ENCODE measurements at regions not wholly inside any gene's neighbourhood (a gene's known extent, or its start where the extent isn't known, plus 50 kb on each side); places are given as distances from the start of the nearest gene placed in this dataset.

DNA sequence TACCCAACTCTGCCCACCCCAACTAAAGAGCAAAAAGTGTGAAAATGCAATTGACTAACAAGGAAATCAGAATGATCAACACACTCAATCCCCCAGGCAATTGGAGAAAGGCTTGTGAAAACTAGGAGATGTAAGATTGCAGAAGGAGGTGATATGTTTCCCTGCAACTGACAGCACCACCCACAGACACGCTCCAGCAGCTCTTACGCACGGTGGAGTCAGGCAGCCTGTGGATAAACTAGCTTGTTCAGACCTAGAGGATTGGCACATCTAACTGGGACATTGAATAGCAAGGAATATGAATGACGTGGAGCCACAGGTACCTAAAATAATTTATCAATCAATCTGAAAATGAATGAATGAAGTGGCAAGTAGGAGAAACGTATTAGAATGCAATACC is 125.7 kb upstream of the MYO3A start:
- peaks cover 3% of the 10 kb centered on the region; the same call in 1 of the 2 replicates for H3K4me1 ChIP-seq (ENCODE audit: insufficient read depth, low read length)
- H3K27ac ChIP-seq (ENCODE audit: low read depth, low read length), result no peak overlapping the region
- H3K27me3 ChIP-seq (ENCODE audit: insufficient read depth, low read length), result no peaks in the 10 kb centered on the region
- no peaks in the 10 kb centered on the region for H3K9me3 ChIP-seq (ENCODE audit: insufficient read depth, low read depth, low read length)
- no peak overlapping the region for H3K4me3 ChIP-seq (ENCODE audit: low read length)
- no peak overlapping the region for H3K9ac ChIP-seq (ENCODE audit: low read depth, low read length)
- WGBS, result 89% methylated on average over 5 of the region's 5 CpGs
- H3K36me3 ChIP-seq (ENCODE audit: insufficient read depth, low read length), result no peaks in the 10 kb centered on the region

- peaks cover 8% of the 10 kb centered on the region for H3K4me1 ChIP-seq (ENCODE audit: insufficient read depth, low read length)
- WGBS, result 93% methylated on average over 5 of the region's 5 CpGs
- no peaks in the 10 kb centered on the region for H3K36me3 ChIP-seq (ENCODE audit: insufficient read depth, low read length)
- no peak overlapping the region for H3K27ac ChIP-seq (ENCODE audit: low read depth, low read length)
- no peak overlapping the region for H3K9ac ChIP-seq (ENCODE audit: low read depth, low read length)
- peaks cover 2% of the 10 kb centered on the region; the same call in 1 of the 2 replicates for H3K9me3 ChIP-seq (ENCODE audit: insufficient read depth, low read depth, low read length)
- no peak overlapping the region for H3K4me3 ChIP-seq (ENCODE audit: low read length)
- no peaks in the 10 kb centered on the region for H3K27me3 ChIP-seq (ENCODE audit: insufficient read depth, low read length)
These were observed 122.9 kb upstream of the MYO3A start for GRCh38 chr10:25811052-25811685.

DNA sequence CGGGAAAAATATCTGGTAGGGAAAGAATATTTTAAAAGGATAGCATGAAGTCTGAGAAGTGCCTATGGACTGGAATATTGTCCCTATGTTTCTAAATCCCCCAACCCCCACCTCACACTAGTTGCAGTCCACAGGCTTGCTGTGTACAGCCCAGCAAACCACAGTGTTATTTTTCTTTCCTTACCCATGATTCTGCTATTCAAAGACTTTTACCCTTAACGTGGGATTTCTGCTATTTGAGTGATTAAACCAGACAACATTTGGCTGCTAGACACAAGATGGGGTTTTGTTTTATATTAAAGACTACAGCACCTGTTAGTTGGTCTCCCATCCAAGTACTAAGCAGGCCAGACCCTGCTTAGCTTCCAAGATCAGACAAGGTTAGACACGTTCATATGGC is 120.5 kb upstream of the MYO3A start:
- Histone ChIP-seq H3K9me3 (ENCODE audit: insufficient read depth, low read depth, low read length) (peaks cover 2% of the 10 kb centered on the region; the same call in 1 of the 2 replicates), H3K27me3 (ENCODE audit: insufficient read depth, low read length) (no peaks in the 10 kb centered on the region), H3K4me1 (ENCODE audit: insufficient read depth, low read length) (peaks cover 32% of the 10 kb centered on the region), H3K27ac (ENCODE audit: low read depth, low read length) (no peak overlapping the region), H3K4me3 (ENCODE audit: low read length) (no peak overlapping the region), H3K36me3 (ENCODE audit: insufficient read depth, low read length) (no peaks in the 10 kb centered on the region), H3K9ac (ENCODE audit: low read depth, low read length) (no peak overlapping the region)
- 50% methylated on average over 2 of the region's 3 CpGs for WGBS

GRCh38 chr10:25815236-25815635 is 118.8 kb upstream of the MYO3A start:
- H3K9me3 ChIP-seq (ENCODE audit: insufficient read depth, low read depth, low read length), result peaks cover 2% of the 10 kb centered on the region; the same call in 1 of the 2 replicates
- no peaks in the 10 kb centered on the region for H3K36me3 ChIP-seq (ENCODE audit: insufficient read depth, low read length)
- H3K4me3 ChIP-seq (ENCODE audit: low read length), result no peak overlapping the region
- H3K27ac ChIP-seq (ENCODE audit: low read depth, low read length), result no peak overlapping the region
- peaks cover 39% of the 10 kb centered on the region for H3K4me1 ChIP-seq (ENCODE audit: insufficient read depth, low read length)
- no peak overlapping the region for H3K9ac ChIP-seq (ENCODE audit: low read depth, low read length)
- WGBS, result 95% methylated on average over 1 of the region's 1 CpG
- H3K27me3 ChIP-seq (ENCODE audit: insufficient read depth, low read length), result no peaks in the 10 kb centered on the region

DNA sequence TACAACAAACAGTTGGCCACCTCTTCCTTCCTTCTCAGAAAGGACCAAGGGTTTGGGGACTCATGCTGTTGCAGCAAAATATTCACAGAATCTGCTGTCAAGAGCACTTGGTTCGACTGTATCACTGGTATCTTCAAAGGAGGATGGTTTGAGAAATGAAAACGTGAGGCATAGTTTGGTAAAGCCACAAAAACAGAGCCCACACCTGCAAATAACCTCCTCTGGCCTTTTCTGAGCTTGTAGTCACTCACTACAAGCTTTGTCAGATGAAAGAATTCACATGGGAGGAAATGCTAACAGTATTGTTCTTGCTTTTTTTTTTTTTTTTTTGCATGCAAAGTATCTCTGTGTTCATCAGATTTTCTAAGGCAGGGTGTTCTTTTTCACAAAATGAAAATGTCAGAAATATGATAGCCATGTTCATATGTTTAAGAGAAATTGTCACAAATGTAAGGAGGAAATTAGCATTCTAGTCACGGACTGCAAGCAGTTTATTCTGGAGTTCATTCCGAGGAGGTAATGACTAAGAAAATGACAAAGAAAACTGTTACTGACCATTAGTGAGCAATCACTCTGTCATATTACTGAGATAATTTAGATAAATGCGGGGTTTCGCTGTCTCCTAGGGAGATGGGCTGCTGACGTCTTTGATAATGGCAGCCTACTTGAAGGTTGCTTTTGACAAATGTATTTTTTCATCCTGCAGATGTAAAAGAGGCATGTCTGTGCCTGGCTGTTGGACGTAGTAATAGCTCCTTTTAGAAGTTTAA is 117.8 kb upstream of the MYO3A start:
- H3K9ac ChIP-seq (ENCODE audit: low read depth, low read length), result no peak overlapping the region
- no peak overlapping the region for H3K4me3 ChIP-seq (ENCODE audit: low read length)
- H3K27me3 ChIP-seq (ENCODE audit: insufficient read depth, low read length), result no peaks in the 10 kb centered on the region
- 81% methylated on average over 8 of the region's 8 CpGs for WGBS
- H3K9me3 ChIP-seq (ENCODE audit: insufficient read depth, low read depth, low read length), result peaks cover 2% of the 10 kb centered on the region; the same call in 1 of the 2 replicates
- peaks cover 39% of the 10 kb centered on the region for H3K4me1 ChIP-seq (ENCODE audit: insufficient read depth, low read length)
- H3K27ac ChIP-seq (ENCODE audit: low read depth, low read length), result no peak overlapping the region
- H3K36me3 ChIP-seq (ENCODE audit: insufficient read depth, low read length), result no peaks in the 10 kb centered on the region

GRCh38 chr10:25817200-25817599 is 116.8 kb upstream of the MYO3A start:
- no peak overlapping the region for H3K27ac ChIP-seq (ENCODE audit: low read depth, low read length)
- WGBS, result 82% methylated on average over 1 of the region's 1 CpG
- peaks cover 39% of the 10 kb centered on the region for H3K4me1 ChIP-seq (ENCODE audit: insufficient read depth, low read length)
- peaks cover 2% of the 10 kb centered on the region; the same call in 1 of the 2 replicates for H3K9me3 ChIP-seq (ENCODE audit: insufficient read depth, low read depth, low read length)
- no peak overlapping the region for H3K9ac ChIP-seq (ENCODE audit: low read depth, low read length)
- no peaks in the 10 kb centered on the region for H3K36me3 ChIP-seq (ENCODE audit: insufficient read depth, low read length)
- no peak overlapping the region for H3K4me3 ChIP-seq (ENCODE audit: low read length)
- no peaks in the 10 kb centered on the region for H3K27me3 ChIP-seq (ENCODE audit: insufficient read depth, low read length)

DNA sequence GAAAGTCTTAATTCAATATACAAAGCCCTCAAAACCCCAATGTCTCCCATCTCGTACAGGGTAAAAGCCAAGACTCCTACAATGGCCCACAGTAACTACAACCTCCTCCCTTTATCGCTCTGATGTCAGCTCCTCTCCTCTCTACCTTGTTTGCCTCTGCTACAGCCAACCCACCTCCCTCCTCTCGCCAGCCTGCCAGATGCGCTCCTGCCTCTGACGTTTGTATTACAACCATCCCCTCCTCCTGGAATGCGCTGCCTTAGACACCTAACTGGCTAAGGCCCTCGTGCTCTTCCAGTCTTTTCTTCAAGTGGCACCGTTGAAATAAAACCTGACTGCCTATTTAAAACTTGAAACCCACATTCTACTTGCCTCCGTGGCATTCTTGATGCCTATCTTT is 115.3 kb upstream of the MYO3A start:
- H3K27me3 ChIP-seq (ENCODE audit: insufficient read depth, low read length), result no peaks in the 10 kb centered on the region
- H3K9me3 ChIP-seq (ENCODE audit: insufficient read depth, low read depth, low read length), result peaks cover 2% of the 10 kb centered on the region; the same call in 1 of the 2 replicates
- no peak overlapping the region for H3K27ac ChIP-seq (ENCODE audit: low read depth, low read length)
- peaks cover 36% of the 10 kb centered on the region for H3K4me1 ChIP-seq (ENCODE audit: insufficient read depth, low read length)
- 40% methylated on average over 9 of the region's 9 CpGs for WGBS
- H3K4me3 ChIP-seq (ENCODE audit: low read length), result no peak overlapping the region
- H3K36me3 ChIP-seq (ENCODE audit: insufficient read depth, low read length), result no peaks in the 10 kb centered on the region
- H3K9ac ChIP-seq (ENCODE audit: low read depth, low read length), result no peak overlapping the region

- Histone ChIP-seq H3K27me3 (ENCODE audit: insufficient read depth, low read length) (no peaks in the 10 kb centered on the region), H3K9ac (ENCODE audit: low read depth, low read length) (no peak overlapping the region), H3K4me1 (ENCODE audit: insufficient read depth, low read length) (peaks cover 36% of the 10 kb centered on the region), H3K4me3 (ENCODE audit: low read length) (no peak overlapping the region), H3K9me3 (ENCODE audit: insufficient read depth, low read depth, low read length) (no peaks in the 10 kb centered on the region), H3K36me3 (ENCODE audit: insufficient read depth, low read length) (no peaks in the 10 kb centered on the region), H3K27ac (ENCODE audit: low read depth, low read length) (no peak overlapping the region)
- 94% methylated on average over 2 of the region's 2 CpGs for WGBS
These were observed 113.6 kb upstream of the MYO3A start for GRCh38 chr10:25820472-25820871.

DNA sequence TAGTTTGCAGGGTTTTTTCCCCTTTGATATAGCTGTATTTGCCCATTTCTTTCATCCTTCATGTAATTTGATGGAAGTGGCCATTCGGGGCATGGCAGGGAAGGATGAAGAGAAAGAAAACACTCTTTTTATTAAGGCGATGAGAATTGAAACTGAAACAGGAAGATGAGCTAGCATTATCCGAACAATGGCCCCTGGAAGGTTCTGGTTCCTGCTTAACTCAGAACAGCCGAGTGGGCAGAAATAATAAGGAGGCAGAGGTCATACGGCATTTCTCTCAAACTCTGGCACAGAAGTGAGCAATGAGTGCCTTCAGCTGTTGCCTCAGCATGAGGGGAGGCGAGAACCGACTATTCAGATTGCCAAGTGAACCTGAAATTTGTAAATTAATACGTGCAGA is 113.2 kb upstream of the MYO3A start:
- no peak overlapping the region for H3K27ac ChIP-seq (ENCODE audit: low read depth, low read length)
- peaks cover 34% of the 10 kb centered on the region for H3K4me1 ChIP-seq (ENCODE audit: insufficient read depth, low read length)
- H3K27me3 ChIP-seq (ENCODE audit: insufficient read depth, low read length), result no peaks in the 10 kb centered on the region
- no peaks in the 10 kb centered on the region for H3K36me3 ChIP-seq (ENCODE audit: insufficient read depth, low read length)
- 92% methylated on average over 8 of the region's 8 CpGs for WGBS
- no peaks in the 10 kb centered on the region for H3K9me3 ChIP-seq (ENCODE audit: insufficient read depth, low read depth, low read length)
- no peak overlapping the region for H3K4me3 ChIP-seq (ENCODE audit: low read length)
- H3K9ac ChIP-seq (ENCODE audit: low read depth, low read length), result no peak overlapping the region

DNA sequence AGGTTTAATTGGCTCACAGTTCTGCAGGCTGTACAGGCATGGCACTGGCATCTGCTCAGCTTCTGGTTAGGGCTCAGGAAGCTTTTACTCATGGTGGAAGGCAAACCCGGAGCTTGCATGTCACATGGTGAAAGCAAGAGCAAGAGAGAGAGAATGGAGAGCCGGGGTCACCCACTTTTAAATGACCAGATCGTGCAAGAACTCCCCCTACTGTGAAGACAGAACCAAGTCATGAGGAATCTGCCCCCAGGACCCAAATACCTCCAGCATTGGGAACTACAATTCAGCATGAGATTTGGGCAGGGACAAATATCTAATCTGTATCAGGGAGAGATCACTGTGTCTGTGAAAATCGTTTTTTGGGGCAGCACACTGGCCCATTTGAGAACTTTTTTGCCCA is 110.0 kb upstream of the MYO3A start:
- no peaks in the 10 kb centered on the region for H3K36me3 ChIP-seq (ENCODE audit: insufficient read depth, low read length)

DNA sequence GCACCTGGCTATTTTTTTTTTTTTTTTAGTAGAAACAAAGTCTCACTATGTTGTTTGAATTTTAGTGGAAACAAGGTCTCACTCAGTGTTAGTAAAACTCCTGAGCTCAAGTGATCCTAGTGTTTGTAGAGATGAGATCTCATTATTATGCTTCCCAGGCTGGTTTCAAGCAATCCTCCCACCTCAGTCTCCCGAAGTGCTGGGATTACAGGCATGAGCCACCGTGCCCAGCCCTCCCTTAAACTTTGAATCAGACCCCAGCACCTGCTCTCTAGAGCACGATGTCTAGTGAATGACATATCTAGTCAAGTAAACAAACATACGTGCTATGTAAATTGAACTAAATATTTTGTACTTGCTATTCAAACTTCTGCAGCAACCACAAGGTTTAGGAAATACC is 105.6 kb upstream of the MYO3A start:
- Histone ChIP-seq H3K4me3 (ENCODE audit: low read length) (no peak overlapping the region), H3K27ac (ENCODE audit: low read depth, low read length) (no peak overlapping the region), H3K4me1 (ENCODE audit: insufficient read depth, low read length) (peaks cover 8% of the 10 kb centered on the region; the same call in 1 of the 2 replicates), H3K27me3 (ENCODE audit: insufficient read depth, low read length) (no peaks in the 10 kb centered on the region), H3K36me3 (ENCODE audit: insufficient read depth, low read length) (no peaks in the 10 kb centered on the region), H3K9ac (ENCODE audit: low read depth, low read length) (no peak overlapping the region), H3K9me3 (ENCODE audit: insufficient read depth, low read depth, low read length) (no peaks in the 10 kb centered on the region)
- 28% methylated on average over 3 of the region's 4 CpGs for WGBS

More for the DNA sequence above, 110.0 kb upstream of the MYO3A start:
- Histone ChIP-seq H3K9ac (ENCODE audit: low read depth, low read length) (no peak overlapping the region), H3K27ac (ENCODE audit: low read depth, low read length) (no peak overlapping the region), H3K27me3 (ENCODE audit: insufficient read depth, low read length) (no peaks in the 10 kb centered on the region), H3K9me3 (ENCODE audit: insufficient read depth, low read depth, low read length) (no peaks in the 10 kb centered on the region), H3K4me1 (ENCODE audit: insufficient read depth, low read length) (peaks cover 11% of the 10 kb centered on the region; the same call in 1 of the 2 replicates), H3K4me3 (ENCODE audit: low read length) (no peak overlapping the region)
- 68% methylated on average over 4 of the region's 4 CpGs for WGBS
